Lower leg skin (tissue), 4 donors: ENCODE measurements at regions not wholly inside any gene's neighbourhood (a gene's known extent, or its start where the extent isn't known, plus 50 kb on each side); places are given as distances from the start of the nearest gene placed in this dataset.

Experiments
- DNase-seq, 2 donors: peaks; one replicate each; pipeline ENCODE4 v3.0.0-alpha.2; 2019; ENCODE audit warnings: low spot score in 2 of 2
- H3K4me3 ChIP-seq: fragments of 200-600 bp; sonication (generic); 2 replicates; pipeline ENCODE4 v1.5.1; 2017; ENCODE audit warnings: mild to moderate bottlenecking, low read depth; ENCODE audit not compliant: poor library complexity, severe bottlenecking
- POLR2A ChIP-seq, 2 donors: fragments of 450-650 bp; IDR thresholded peaks; one replicate each; pipeline ENCODE4 v1.6.1; 2016 to 2017; ENCODE audit warnings: antibody characterized with exemption in 2 of 2, mild to moderate bottlenecking in 1 of 2, moderate library complexity in 1 of 2
- WGBS, 2 donors: methylation state at CpG; one replicate each; pipeline ENCODE4 v1.1.5; 2018; 5-methylcytosine and 5-hydroxymethylcytosine counted together
- intact Hi-C: fragments of 100-400 bp; cut with DNase I; formaldehyde crosslinking; loops from one replicate; pipeline ENCODE4 v1.15.0; 2023; ENCODE audit warnings: low total_unique reads
- TF ChIP-seq, protein P1 (sequence below), 3 donors: fragments of 450-650 bp; IDR thresholded peaks; one replicate each; pipeline ENCODE4 v1.5.1; 2016; ENCODE audit warnings: antibody characterized with exemption in 3 of 3, mild to moderate bottlenecking in 3 of 3, moderate library complexity in 2 of 3

DNA sequence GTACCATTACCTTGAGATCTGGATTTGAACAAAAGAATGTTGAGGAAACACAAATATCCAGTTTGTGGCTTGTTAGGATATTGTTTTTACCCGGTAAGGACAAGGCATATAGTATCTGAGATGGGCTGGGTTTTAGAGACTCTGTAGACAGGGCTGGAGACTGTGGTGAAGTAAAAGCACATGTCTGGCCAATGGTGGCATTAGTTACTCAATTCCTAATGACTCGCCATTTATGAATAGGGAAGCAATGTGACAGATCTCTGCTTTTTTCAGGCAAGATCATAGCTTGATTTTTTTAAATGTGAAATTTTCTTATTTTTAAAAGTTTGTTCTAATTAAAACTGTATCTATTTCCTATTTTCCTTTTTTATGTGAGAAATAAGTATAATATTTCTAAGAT, 371.1 kb upstream of the SPRY2 start:
- intact Hi-C loops = no loop called here
- no peak for TF ChIP-seq POLR2A (IDR thresholded peaks at IDR 0.05)
- TF ChIP-seq, protein P1, sequence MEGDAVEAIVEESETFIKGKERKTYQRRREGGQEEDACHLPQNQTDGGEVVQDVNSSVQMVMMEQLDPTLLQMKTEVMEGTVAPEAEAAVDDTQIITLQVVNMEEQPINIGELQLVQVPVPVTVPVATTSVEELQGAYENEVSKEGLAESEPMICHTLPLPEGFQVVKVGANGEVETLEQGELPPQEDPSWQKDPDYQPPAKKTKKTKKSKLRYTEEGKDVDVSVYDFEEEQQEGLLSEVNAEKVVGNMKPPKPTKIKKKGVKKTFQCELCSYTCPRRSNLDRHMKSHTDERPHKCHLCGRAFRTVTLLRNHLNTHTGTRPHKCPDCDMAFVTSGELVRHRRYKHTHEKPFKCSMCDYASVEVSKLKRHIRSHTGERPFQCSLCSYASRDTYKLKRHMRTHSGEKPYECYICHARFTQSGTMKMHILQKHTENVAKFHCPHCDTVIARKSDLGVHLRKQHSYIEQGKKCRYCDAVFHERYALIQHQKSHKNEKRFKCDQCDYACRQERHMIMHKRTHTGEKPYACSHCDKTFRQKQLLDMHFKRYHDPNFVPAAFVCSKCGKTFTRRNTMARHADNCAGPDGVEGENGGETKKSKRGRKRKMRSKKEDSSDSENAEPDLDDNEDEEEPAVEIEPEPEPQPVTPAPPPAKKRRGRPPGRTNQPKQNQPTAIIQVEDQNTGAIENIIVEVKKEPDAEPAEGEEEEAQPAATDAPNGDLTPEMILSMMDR (IDR thresholded peaks at IDR 0.05) = no peak

DNA sequence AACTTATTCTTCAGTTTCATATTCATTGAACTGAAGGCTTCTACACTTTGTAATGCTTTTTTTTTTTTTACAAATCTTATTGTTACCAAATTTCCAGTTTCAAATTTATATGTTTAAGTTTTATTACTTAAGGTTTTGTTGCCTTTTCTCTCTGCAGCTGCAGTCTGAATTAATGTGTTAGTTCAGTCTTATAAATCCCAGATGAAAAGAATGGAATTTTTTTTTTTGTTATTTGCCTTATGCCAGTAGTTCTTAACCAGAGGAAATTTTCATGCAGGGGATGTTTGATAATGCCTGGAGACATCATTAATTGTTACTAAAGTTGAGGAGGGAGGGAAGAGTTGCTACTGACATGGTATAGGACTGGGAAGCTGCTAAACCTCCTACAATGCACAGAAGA, 367.9 kb upstream of the SPRY2 start:
- intact Hi-C loops = no loop called here
- TF ChIP-seq POLR2A (IDR thresholded peaks at IDR 0.05) = no peak
- DNase-seq = no peak
- H3K4me3 ChIP-seq = no peak overlapping the region

More for the DNA sequence above, 371.1 kb upstream of the SPRY2 start:
- H3K4me3 ChIP-seq = no peak overlapping the region
- WGBS, 2 donors = 88 to 89% methylated on average over 2 of the region's 2 CpGs
- DNase-seq = no peak

DNA sequence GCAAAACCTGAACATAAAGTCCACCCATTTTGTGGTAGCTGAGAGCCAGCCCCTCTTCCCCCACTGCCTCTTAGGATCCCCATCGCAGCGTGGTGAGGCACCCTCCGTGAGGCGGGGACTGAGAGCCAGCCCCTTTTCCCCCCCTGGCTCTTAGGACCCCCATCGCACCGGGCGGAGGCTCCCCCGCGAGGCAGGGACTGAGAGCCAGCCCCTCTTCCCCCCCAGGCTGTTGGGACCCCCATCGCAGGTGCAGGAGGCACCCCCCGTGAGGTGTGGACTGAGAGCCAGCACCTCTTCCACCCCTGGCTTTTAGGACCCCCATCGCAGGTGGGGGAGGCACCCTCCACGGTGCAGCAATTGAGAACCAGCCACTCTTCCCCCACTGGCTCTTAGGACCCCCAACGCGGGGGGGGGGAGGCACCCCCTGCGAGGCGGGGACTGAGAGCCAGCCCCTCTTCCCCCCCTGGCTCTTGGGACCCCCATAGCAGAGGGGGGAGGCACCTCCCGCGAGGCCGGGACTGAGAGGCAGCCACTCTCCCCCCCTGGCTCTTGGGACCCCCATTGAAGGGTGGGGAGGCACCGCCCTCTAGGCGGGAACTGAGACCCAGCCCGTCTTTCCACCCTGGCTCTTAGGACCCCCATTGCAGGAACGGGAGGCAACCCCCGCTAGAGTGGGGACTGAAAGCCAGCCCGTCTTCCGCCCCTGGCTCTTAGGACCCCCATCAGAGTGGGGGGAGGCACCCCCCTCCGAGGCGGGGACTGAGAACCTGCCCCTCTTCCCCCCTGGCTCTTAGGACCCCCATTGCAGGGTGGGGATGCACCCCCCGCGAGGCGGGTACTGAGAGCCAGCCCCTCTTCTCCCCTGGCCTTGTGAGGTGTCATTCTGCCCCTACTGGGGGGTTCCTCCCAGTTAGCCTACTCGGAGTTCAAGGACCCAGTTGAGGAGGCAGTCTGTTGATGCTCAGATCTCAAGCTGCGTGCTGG, 366.4 kb upstream of the SPRY2 start:
- intact Hi-C loops = no loop called here
- TF ChIP-seq, protein P1 (IDR thresholded peaks at IDR 0.05) = no peak
- TF ChIP-seq POLR2A (IDR thresholded peaks at IDR 0.05) = no peak
- 91 to 92% methylated on average over 17 to 25 of the region's 34 CpGs for WGBS, 2 donors
- no peak overlapping the region for H3K4me3 ChIP-seq
- no peak for DNase-seq

DNA sequence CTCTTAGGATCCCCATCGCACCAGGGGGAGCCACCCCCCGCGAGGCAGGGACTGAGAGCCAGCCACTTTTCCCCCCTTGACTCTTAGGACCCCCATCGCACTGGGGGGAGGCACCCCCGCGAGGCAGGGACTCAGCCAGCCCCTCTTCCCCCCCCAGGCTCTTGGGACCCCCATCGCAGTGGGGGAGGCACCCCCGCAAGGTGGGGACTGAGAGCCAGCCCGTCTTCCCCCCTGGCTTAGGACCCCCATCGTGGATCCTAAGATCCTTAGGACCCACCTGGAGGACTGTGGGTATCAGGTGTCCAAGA, 365.2 kb upstream of the SPRY2 start:
- no peak for TF ChIP-seq POLR2A (IDR thresholded peaks at IDR 0.05)
- TF ChIP-seq, protein P1 (IDR thresholded peaks at IDR 0.05) = no peak
- DNase-seq = no peak
- no peak overlapping the region for H3K4me3 ChIP-seq
- intact Hi-C loops = no loop called here
- 88 to 100% methylated on average over 3 to 5 of the region's 10 CpGs for WGBS, 2 donors

DNA sequence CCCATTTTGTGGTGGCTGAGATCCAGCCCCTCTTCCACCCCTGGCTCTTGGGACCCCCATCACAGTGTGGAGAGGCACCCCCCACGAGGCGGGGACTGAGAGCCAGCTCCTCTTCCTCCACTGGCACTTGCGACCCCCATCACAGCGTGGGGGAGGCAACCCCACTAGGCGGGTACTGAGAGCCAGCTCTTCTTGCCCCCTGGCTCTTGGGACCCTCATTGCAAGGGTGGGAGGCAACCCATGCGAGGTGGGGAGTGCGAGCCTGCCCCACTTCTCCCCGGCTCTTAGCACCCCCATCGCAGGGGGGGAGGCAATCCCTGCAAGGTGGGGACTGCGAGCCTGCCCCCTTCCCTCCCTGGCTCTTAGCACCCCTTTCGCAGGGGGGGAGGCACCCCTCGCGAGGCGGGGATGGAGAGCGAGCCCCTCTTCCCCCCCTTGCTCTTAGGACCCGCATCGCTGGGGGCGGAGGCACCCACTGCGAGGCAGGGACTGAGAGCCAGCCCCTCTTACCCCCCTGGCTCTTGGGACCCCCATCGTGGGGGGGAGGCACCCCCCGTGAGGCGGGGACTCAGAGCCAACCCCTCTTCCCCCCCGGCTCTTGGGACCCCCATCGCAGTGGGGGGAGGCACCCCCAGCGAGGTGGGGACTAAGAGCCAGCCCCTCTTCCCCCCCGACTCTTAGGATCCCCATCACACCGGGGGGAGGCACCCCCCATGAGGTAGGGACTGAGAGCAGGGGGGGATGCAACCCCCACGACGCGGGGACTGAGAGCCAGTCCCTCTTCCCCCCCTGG, 364.6 kb upstream of the SPRY2 start:
- 91 to 98% methylated on average over 8 to 12 of the region's 30 CpGs for WGBS, 2 donors
- peak in 1 of 2 donors; percentile 68 for DNase-seq

More for the DNA sequence above, 364.6 kb upstream of the SPRY2 start:
- intact Hi-C loops = no loop called here
- TF ChIP-seq, protein P1 (IDR thresholded peaks at IDR 0.05) = no peak
- no peak for TF ChIP-seq POLR2A (IDR thresholded peaks at IDR 0.05)
- no peak overlapping the region for H3K4me3 ChIP-seq
